Calu3 (cell line): ENCODE measurements at regions not wholly inside any gene's neighbourhood (a gene's known extent, or its start where the extent isn't known, plus 50 kb on each side); places are given as distances from the start of the nearest gene placed in this dataset.

Experiments
- BruUV-seq: library from RNA; stranded (reverse); fragments of 400-500 nt; replicated peaks from 2 replicates; lab custom pipeline; 2021; lab: Mats Ljungman, UMichigan
- CTCF ChIA-PET: fragments of 300-600 bp; sonication (Branson Sonifier 250); formaldehyde crosslinking; loops from one replicate; lab custom pipeline; 2022; ENCODE audit warnings: antibody characterized with exemption; lab: Charles Lee
- DNase-seq: peaks from one replicate; pipeline ENCODE4 v3.0.0; 2022
- H3K27ac Mint-ChIP-seq: one replicate; pipeline ENCODE4 v1.8.0; 2022; ENCODE audit warnings: mixed read lengths; ENCODE audit not compliant: unreplicated experiment
- H3K27me3 Mint-ChIP-seq: one replicate; pipeline ENCODE4 v1.8.0; 2022; ENCODE audit warnings: mixed read lengths; ENCODE audit not compliant: unreplicated experiment
- H3K36me3 Mint-ChIP-seq: one replicate; pipeline ENCODE4 v1.8.0; 2022; ENCODE audit warnings: mild to moderate bottlenecking, moderate library complexity, mixed read lengths; ENCODE audit not compliant: insufficient read depth, unreplicated experiment
- H3K4me1 Mint-ChIP-seq: one replicate; pipeline ENCODE4 v1.8.0; 2022; ENCODE audit warnings: mild to moderate bottlenecking, low read depth, mixed read lengths; ENCODE audit not compliant: unreplicated experiment
- H3K4me3 Mint-ChIP-seq: one replicate; pipeline ENCODE4 v1.8.0; 2022; ENCODE audit warnings: mild to moderate bottlenecking, low read depth, moderate library complexity, mixed read lengths; ENCODE audit not compliant: unreplicated experiment
- H3K9me3 Mint-ChIP-seq: one replicate; pipeline ENCODE4 v1.8.0; 2022; ENCODE audit warnings: low read depth, mixed read lengths; ENCODE audit not compliant: unreplicated experiment
- intact Hi-C: fragments of 100-400 bp; cut with micrococcal nuclease; formaldehyde crosslinking; loops from one replicate; pipeline ENCODE4 v1.10.0; 2022; ENCODE audit not compliant: unreplicated experiment
- TF ChIP-seq, protein P1 (sequence below): fragments of 200-600 bp; IDR thresholded peaks from one replicate; pipeline ENCODE4 v1.8.0; 2022; ENCODE audit warnings: antibody characterized with exemption; ENCODE audit not compliant: unreplicated experiment

DNA sequence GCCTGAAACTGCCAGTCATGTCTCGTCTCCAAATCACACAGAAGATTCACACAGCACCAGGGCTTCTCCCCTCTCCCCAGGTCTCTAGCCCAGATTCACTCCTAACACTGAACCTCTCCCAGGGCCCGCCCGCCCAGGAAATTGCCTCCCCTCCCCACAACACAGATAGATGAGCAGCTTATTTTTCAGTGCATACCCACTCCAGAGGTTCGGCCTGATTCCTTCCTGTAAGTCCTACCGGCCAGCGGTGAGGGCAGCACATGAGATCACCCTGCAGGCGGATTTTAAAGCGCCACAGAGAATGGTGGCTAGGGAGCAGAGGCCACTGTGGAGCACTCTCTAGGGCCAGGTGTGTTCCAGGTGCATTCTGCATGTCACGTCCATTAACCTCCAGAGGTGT, 301.8 kb downstream of the IRF8 start:
- no TSS peak for BruUV-seq
- H3K27ac Mint-ChIP-seq: no peak overlapping the region
- H3K4me3 Mint-ChIP-seq: no peak overlapping the region
- no peak for DNase-seq
- H3K4me1 Mint-ChIP-seq: no peaks in the 10 kb centered on the region
- TF ChIP-seq, protein P1, sequence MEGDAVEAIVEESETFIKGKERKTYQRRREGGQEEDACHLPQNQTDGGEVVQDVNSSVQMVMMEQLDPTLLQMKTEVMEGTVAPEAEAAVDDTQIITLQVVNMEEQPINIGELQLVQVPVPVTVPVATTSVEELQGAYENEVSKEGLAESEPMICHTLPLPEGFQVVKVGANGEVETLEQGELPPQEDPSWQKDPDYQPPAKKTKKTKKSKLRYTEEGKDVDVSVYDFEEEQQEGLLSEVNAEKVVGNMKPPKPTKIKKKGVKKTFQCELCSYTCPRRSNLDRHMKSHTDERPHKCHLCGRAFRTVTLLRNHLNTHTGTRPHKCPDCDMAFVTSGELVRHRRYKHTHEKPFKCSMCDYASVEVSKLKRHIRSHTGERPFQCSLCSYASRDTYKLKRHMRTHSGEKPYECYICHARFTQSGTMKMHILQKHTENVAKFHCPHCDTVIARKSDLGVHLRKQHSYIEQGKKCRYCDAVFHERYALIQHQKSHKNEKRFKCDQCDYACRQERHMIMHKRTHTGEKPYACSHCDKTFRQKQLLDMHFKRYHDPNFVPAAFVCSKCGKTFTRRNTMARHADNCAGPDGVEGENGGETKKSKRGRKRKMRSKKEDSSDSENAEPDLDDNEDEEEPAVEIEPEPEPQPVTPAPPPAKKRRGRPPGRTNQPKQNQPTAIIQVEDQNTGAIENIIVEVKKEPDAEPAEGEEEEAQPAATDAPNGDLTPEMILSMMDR: no peak
- H3K9me3 Mint-ChIP-seq: no peaks in the 10 kb centered on the region
- H3K36me3 Mint-ChIP-seq: no peaks in the 10 kb centered on the region
- H3K27me3 Mint-ChIP-seq: peaks cover 89% of the 10 kb centered on the region
- CTCF ChIA-PET: no interaction called here
- intact Hi-C loops: no loop called here

DNA sequence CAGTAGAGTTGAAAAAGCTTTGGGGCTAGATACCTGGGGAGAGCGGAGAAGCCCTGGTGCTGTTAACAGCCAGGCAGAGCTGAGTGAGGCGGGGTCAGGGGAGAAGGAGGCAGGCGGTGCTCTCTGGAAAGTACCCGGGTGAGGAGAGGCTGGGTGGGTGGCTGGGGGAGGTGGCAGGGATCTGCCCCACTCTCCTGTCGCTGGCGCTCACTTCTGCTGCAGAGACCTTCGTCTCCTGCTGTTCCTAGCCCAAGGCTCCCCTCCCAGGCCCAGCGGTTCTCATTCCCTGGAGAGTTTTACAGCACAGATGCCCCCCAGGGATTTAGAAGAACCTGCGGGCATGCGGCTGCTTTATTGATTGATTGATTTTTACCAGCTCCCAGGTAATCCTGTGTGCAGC, 302.8 kb downstream of the IRF8 start:
- no peaks in the 10 kb centered on the region for H3K9me3 Mint-ChIP-seq
- no TSS peak for BruUV-seq
- no peaks in the 10 kb centered on the region for H3K36me3 Mint-ChIP-seq
- intact Hi-C loops: no loop called here
- H3K27me3 Mint-ChIP-seq: peaks cover 78% of the 10 kb centered on the region
- no peak overlapping the region for H3K4me3 Mint-ChIP-seq
- TF ChIP-seq, protein P1: no peak
- DNase-seq: no peak
- no peak overlapping the region for H3K27ac Mint-ChIP-seq
- H3K4me1 Mint-ChIP-seq: no peaks in the 10 kb centered on the region
- CTCF ChIA-PET: no interaction called here

DNA sequence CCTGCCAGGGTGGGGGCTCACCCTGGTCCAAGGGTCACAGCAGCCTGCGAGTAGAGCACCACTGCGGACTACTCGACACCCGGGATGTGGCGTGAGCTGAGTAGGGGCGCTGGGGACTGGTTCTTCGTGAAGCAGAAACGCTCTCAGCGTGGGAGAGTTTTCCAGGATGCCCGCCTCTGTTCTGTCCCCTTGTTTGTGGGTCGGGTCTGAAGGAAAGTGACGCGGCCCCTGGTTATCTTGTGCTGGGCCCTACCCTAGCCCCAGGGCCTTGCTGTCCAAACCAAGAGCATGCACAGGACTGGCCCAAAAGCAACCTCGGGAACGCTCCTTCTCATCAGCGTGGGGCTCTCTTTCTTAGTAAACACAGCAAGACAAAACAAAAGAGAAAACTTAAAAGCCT, 303.3 kb downstream of the IRF8 start:
- BruUV-seq: no TSS peak
- no peaks in the 10 kb centered on the region for H3K36me3 Mint-ChIP-seq
- H3K4me3 Mint-ChIP-seq: no peak overlapping the region
- intact Hi-C loops: no loop called here
- CTCF ChIA-PET: no interaction called here
- TF ChIP-seq, protein P1: no peak
- no peak overlapping the region for H3K27ac Mint-ChIP-seq
- no peaks in the 10 kb centered on the region for H3K4me1 Mint-ChIP-seq
- peaks cover 73% of the 10 kb centered on the region for H3K27me3 Mint-ChIP-seq
- H3K9me3 Mint-ChIP-seq: no peaks in the 10 kb centered on the region
- DNase-seq: no peak

DNA sequence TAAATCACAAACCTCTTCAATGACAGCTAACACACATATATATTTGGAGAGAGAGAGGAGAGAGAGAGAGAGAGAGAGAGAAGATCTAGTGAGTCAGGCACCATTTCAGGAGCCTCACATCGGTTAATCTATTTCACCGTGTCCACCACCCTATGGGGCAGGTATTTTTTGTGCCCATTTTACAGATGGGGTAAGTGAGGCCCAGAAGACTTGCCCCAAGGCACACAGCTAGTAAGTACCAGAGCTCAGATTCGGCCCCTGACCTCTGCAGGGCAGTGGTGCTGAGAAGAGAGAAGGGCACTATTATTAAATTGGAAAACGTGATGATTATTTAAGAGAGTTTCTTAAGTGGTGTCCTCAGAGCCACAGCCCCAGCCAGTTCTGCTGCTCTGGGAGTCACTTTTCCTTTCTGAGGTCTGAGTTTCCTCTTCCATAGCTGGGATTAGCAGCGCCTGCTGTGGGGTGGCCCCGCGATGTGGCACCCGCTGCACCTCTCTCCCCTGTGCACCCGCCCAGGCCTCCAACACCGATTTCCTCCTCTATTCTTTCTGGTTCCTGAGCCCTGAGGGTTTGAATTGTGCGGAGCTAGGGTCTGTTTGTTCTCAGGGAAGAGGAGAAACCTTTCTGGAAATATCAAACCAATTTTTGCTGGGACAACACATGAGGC, 303.9 kb downstream of the IRF8 start:
- TF ChIP-seq, protein P1: no peak
- CTCF ChIA-PET: no interaction called here
- Mint-ChIP-seq H3K4me1 (no peaks in the 10 kb centered on the region), H3K27ac (no peak overlapping the region), H3K36me3 (no peaks in the 10 kb centered on the region), H3K9me3 (no peaks in the 10 kb centered on the region), H3K27me3 (peaks cover 67% of the 10 kb centered on the region), H3K4me3 (no peak overlapping the region)
- BruUV-seq: no TSS peak
- intact Hi-C loops: no loop called here
- DNase-seq: no peak
